AG09319 (cell line): ENCODE measurements at regions not wholly inside any gene's neighbourhood (a gene's known extent, or its start where the extent isn't known, plus 50 kb on each side); places are given as distances from the start of the nearest gene placed in this dataset.
"Not testable (repeated sequence)": the region's sequence is repeated elsewhere in the genome, so short reads cannot be mapped to it uniquely, and the experiment has no call there.

Experiments
- DNase-seq: peaks from one replicate; pipeline ENCODE4 v3.0.0-alpha.2; 2010; ENCODE audit warnings: low read depth; ENCODE audit errors: extremely low read depth
- TF ChIP-seq, protein P1 (sequence below): IDR thresholded peaks from 2 replicates; pipeline ENCODE4 v1.5.1; 2011; ENCODE audit warnings: low read depth, mild to moderate bottlenecking, inconsistent platforms, low read length, moderate library complexity

DNA sequence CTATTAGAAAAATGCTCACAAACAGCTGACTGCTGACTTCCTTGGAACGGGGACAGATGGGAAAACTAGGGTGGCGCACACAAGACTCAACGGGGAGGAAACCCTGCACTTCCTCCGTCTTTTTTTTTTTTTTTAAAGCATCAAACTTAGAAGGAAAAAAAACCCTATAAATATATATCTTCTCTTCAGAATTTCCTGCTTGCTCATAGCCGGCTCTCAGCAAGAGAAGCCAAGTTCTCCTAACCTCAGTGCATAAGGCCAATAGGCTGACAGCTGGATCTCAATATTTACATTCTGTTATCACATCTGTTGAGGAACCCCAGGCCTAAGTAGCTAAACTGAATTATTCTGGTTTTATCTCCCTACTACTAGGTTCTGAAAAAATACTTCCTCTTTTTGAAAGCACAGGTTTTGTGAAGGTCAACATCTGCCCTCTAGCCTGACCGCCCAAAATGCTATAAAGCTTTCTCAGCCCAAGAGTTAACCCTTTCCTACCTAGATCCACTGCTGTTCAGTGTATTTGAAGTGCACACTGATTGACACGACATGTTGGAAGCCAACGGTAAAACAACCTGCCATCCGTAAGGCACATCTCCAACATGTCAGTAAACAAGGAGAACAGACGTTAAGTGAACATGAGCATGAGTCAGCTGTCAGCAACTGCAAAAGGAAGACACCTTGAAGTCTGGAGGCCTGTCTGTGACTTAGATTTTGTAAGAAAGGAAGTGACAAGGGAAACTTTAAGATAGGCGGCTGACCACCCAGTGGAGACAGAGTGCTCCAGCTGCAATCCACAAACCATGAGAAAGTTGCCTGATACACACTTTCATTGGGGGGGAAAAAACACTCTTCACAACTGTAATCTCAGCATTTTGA lies 83.8 kb downstream of the EBLN1 start:
- DNase-seq = no peak
- TF ChIP-seq, protein P1, sequence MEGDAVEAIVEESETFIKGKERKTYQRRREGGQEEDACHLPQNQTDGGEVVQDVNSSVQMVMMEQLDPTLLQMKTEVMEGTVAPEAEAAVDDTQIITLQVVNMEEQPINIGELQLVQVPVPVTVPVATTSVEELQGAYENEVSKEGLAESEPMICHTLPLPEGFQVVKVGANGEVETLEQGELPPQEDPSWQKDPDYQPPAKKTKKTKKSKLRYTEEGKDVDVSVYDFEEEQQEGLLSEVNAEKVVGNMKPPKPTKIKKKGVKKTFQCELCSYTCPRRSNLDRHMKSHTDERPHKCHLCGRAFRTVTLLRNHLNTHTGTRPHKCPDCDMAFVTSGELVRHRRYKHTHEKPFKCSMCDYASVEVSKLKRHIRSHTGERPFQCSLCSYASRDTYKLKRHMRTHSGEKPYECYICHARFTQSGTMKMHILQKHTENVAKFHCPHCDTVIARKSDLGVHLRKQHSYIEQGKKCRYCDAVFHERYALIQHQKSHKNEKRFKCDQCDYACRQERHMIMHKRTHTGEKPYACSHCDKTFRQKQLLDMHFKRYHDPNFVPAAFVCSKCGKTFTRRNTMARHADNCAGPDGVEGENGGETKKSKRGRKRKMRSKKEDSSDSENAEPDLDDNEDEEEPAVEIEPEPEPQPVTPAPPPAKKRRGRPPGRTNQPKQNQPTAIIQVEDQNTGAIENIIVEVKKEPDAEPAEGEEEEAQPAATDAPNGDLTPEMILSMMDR = no peak

DNA sequence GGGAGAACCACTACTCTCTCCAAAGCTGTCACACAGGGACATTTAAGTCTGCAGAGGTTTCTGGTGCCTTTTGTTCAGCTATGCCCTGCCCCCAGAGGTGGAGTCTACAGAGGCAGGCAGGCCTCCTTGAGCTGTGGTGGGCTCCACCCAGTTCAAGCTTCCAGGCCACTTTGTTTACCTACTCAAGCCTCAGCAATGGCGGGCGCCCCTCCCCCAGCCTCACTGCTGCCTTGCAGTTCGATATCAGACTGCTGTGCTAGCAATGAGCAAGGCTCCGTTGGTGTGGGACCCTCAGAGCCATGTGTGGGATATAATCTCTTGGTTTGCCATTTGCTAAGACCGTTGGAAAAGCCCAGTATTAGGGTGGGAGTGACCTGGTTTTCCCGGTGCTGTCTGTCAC lies 87.0 kb downstream of the EBLN1 start:
- DNase-seq = not testable (repeated sequence)

DNA sequence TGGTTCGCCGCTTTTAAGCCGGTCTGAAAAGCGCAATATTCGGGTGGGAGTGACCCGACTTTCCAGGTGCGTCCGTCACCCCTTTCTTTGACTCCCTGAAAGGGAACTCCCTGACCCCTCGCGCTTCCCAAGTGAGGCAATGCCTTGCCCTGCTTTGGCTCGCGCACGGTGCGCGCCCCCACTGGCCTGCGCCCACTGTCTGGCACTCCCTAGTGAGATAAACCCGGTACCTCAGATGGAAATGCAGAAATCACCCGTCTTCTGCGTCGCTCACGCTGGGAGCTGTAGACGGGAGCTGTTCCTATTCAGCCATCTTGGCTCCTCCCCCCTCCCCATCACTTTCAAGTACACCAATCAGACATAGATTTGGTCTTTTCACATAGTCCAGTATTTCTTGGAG lies 88.2 kb downstream of the EBLN1 start:
- not testable (repeated sequence) for DNase-seq

DNA sequence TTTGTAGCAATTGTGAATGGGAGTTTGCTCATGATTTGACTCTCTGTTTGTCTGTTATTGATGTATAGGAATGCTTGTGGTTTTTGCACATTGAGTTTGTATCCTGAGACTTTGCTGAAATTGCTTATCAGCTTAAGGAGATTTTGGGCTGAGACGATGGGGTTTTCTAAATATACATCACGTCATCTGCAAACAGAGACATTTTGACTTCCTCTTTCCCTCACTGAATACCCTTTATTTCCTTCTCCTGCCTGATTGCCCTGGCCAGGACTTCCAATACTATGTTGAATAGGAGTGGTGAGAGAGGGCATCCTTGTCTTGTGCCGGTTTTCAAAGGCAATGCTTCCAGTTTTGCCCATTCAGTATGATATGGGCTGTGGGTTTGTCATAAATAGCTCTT lies 96.6 kb downstream of the EBLN1 start:
- DNase-seq = not testable (repeated sequence)

DNA sequence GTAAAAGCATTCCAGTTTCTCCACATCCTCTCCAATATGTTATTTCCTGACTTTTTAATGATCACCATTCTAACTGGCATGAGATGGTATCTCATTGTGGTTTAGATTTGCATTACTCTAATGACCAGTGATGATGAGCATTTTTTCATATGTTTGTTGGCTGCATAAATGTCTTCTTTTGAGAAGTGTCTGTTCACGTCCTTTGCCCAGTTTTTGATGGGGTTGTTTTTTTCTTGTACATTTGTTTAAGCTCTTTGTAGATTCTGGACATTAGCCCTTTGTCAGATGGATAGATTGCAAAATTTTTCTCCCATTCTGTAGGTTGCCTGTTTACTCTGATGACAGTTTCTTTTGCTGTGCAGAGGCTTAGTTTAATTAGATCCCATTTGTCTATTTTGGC lies 97.7 kb downstream of the EBLN1 start:
- DNase-seq = not testable (repeated sequence)

DNA sequence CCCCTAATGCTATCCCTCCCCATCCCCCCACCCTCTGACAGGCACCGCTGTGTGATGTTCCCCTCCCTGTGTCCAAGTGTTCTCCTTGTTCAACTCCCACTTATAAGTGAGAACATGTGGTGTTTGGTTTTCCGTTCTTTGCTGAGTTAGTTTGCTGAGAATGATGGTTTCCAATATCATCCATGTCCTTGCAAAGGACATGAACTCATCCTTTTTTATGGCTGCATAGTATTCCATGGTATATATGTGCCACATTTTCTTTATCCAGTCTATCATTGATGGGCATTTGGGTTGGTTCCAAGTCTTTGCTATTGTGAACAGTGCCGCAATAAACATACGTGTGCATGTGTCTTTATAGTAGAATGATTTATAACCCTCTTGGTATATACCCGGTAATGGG lies 98.2 kb downstream of the EBLN1 start:
- not testable (repeated sequence) for DNase-seq

DNA sequence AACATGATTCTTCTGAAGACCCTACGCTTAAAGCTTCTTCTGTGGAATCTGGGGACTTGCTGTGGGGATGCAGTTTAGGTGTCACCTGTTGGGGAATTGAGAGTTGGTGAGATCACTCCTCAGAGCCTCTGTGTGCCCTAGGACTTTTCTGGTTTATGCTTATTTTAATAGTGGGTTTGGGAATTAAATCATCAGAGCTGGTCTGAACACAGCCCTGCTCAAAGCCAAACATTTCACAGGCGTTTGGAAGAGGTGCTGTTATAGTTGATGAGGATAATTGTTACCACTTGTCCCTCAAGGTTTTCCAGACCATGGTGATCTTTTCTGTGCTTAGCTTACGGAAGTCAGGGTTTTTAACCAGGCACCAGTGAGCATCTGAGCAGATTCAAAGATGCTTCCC lies 106.1 kb downstream of the EBLN1 start:
- TF ChIP-seq, protein P1 = no peak
- DNase-seq = no peak

DNA sequence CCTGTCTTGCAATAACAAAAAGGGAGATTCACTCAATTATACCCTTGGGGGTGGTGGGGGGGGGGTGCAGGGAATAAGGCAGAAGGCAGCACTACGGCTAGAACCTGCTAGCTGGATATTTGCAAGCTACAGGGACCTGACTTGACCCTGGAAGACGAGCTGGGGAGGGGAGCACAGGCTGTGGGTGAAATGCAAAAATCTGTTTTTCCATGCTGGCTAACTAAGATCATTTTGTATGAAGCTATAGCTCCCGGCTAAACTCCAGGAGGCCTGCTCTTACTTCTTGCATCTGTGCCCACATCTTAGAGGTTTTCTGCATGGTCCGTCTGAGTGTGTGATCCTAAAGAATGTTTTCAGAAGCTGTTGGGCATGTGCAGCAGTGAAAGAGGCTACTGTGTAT lies 106.6 kb downstream of the EBLN1 start:
- TF ChIP-seq, protein P1 = no peak

DNA sequence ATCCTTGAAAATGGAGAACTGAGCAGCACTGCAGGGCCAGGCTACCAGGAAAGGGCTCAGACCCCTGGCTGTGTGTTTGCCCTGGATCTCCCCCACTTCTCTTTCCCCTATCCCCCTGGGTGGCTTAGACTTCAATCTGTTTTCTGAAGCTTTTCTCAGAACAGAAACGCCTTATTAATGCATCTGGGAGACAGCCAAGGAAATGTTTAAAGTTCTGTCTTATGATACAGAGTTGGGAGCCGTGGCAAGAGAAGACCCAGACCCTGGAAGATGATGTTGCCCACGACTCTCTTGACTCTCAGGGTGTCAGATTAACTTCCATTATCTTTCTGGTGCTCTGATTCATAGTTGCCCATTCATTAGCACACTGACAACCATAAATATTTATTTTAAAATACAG lies 107.1 kb downstream of the EBLN1 start:
- no peak for DNase-seq
- TF ChIP-seq, protein P1 = no peak

More for the DNA sequence above, 106.6 kb downstream of the EBLN1 start:
- no peak for DNase-seq

DNA sequence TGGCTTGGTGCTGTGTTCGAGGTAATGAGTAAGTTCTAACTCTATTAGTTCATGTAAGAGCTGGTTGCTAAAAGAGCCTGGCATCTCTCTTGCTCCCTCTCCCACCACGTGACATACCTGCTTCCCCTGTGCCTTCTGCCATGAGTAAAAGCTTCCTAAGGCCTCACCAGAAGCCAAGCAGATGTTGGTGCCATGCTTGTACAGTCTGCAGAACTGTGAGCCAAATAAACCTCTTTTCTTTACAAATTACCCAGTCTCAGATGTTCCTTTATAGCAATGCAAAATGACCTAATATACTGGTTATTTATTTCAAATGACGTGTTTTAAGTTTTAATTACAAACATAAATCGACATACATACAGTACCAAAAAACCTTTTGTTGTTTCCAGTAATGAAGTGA lies 101.7 kb upstream of the DNAJC1 start:
- TF ChIP-seq, protein P1 = no peak
- no peak for DNase-seq
